Ovary (tissue), 7 donors: ENCODE measurements at regions not wholly inside any gene's neighbourhood (a gene's known extent, or its start where the extent isn't known, plus 50 kb on each side); places are given as distances from the start of the nearest gene placed in this dataset.
"Not testable (repeated sequence)": the region's sequence is repeated elsewhere in the genome, so short reads cannot be mapped to it uniquely, and the experiment has no call there.

ENCODE experiments used
- DNase-seq, 5 donors: peaks; one replicate each; pipeline ENCODE4 v3.0.0-alpha.2; 2019 to 2020
- H3K27ac ChIP-seq, 2 donors: fragments of 200-600 bp; one replicate each; pipeline versions ENCODE4 v1.5.1 to v1.8.0; 2019 to 2022
- H3K27me3 ChIP-seq: fragments of 200-600 bp; one replicate; pipeline ENCODE4 v1.8.0; 2022
- H3K36me3 ChIP-seq: fragments of 200-600 bp; sonication (generic); one replicate; pipeline ENCODE4 v1.5.1; 2019
- H3K4me1 ChIP-seq: one replicate; pipeline ENCODE4 v1.8.1; 2013; ENCODE audit warnings: mild to moderate bottlenecking, moderate library complexity; ENCODE audit not compliant: insufficient read depth
- H3K4me3 ChIP-seq: fragments of 200-600 bp; sonication (generic); one replicate; pipeline ENCODE4 v1.5.1; 2017
- H3K9me3 ChIP-seq, 2 donors: fragments of 200-600 bp in 1 of 2; sonication (generic) in 1 of 2; one replicate each; pipeline versions ENCODE4 v1.5.1 to v1.8.1; 2013 to 2019; ENCODE audit warnings: mild to moderate bottlenecking in 1 of 2, moderate library complexity in 1 of 2
- CTCF ChIP-seq, 3 donors: fragments of 450-650 bp in 2 of 3; fragments of 200-600 bp in 1 of 3; IDR thresholded peaks; one replicate each; pipeline versions ENCODE4 v1.5.1 to v1.8.0; 2016 to 2022; ENCODE audit warnings: antibody characterized with exemption in 3 of 3, mild to moderate bottlenecking in 1 of 3
- EP300 ChIP-seq: sonication (generic); formaldehyde crosslinking; IDR thresholded peaks from one replicate; pipeline ENCODE4 v1.6.1; 2017; ENCODE audit warnings: antibody characterized with exemption
- POLR2A ChIP-seq: fragments of 450-650 bp; IDR thresholded peaks from one replicate; pipeline ENCODE4 v1.6.1; 2017; ENCODE audit warnings: antibody characterized with exemption, mild to moderate bottlenecking, moderate library complexity
- WGBS, 3 donors: extraction: QIAGEN DNeasy Blood & Tissue Kit in 1 of 3; methylation state at CpG; one replicate each; pipeline versions ENCODE4 v1.1.5 to v1.1.7; 2013 to 2017; 5-methylcytosine and 5-hydroxymethylcytosine counted together
- intact Hi-C, 4 donors: fragments of 100-400 bp; cut with DNase I; formaldehyde crosslinking; loops; one replicate each; pipeline versions ENCODE4 v1.11.0 to v1.15.1; 2022 to 2023
- donor health status: DM: no; HTN: no; CAD: no; lungs with moderate emphysema.
- donor health status: DM: no; HTN: no; CAD: no.
- donor health status: Bipolar disorder and iron deficiency.
- donor health status: DM: no; HTN: no; CAD: no.
- donor health status: DM: yes; HTN: yes; CAD: no.

DNA sequence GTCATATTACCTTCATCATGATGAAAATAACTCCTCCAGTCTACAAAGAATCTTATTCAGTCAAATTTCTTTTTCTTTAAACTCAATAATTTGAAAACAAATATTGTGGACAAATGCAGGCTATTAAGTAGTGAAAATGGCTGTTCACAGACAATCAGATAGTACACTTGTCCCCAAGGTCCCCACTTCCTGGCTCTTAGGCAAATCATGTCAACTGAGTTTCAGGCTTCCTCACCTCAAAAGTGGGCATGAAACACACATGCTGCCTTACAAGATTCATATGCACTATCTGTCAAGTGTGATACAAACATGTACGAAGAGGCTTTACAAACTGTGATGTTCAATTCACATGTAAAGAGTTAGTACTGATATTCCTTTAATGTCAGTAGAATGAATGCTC lies 385.2 kb upstream of the SEMA6A start:
- Histone ChIP-seq H3K36me3 (no peaks in the 10 kb centered on the region), H3K4me3 (no peak overlapping the region), H3K4me1 (no peaks in the 10 kb centered on the region), H3K9me3 (no peaks in the 10 kb centered on the region), H3K27ac (no peak overlapping the region), H3K27me3 (no peaks in the 10 kb centered on the region)
- TF ChIP-seq CTCF (IDR thresholded peaks at IDR 0.05) = no peak
- TF ChIP-seq POLR2A = no peak
- no peak for TF ChIP-seq EP300
- no peak for DNase-seq
- intact Hi-C loops = no loop called here
- WGBS, 3 donors = 65 to 74% (median 67%) methylated on average over 1 of the region's 1 CpG

GRCh38 chr5:116953251-116953930 lies 378.8 kb upstream of the SEMA6A start:
- TF ChIP-seq CTCF (IDR thresholded peaks at IDR 0.05) (no peak), POLR2A (no peak), EP300 (no peak)
- H3K9me3 ChIP-seq = no peaks in the 10 kb centered on the region
- 72 to 78% (median 75%) methylated on average over 3 of the region's 3 CpGs for WGBS, 3 donors
- no peaks in the 10 kb centered on the region for H3K27me3 ChIP-seq
- no peak for DNase-seq
- intact Hi-C loops = no loop called here
- no peak overlapping the region for H3K4me3 ChIP-seq
- no peaks in the 10 kb centered on the region for H3K36me3 ChIP-seq
- H3K4me1 ChIP-seq = no peaks in the 10 kb centered on the region
- H3K27ac ChIP-seq = no peak overlapping the region

- no peak for TF ChIP-seq CTCF (IDR thresholded peaks at IDR 0.05)
- no peak for TF ChIP-seq POLR2A
- TF ChIP-seq EP300 = no peak
- H3K27ac ChIP-seq = no peak overlapping the region
- H3K4me1 ChIP-seq = no peaks in the 10 kb centered on the region
- no peaks in the 10 kb centered on the region for H3K36me3 ChIP-seq
- H3K4me3 ChIP-seq = no peak overlapping the region
- no peak for DNase-seq
- 28 to 57% (median 34%) methylated on average over 1 of the region's 1 CpG for WGBS, 3 donors
- no peaks in the 10 kb centered on the region for H3K27me3 ChIP-seq
- H3K9me3 ChIP-seq = no peaks in the 10 kb centered on the region
- intact Hi-C loops = no loop called here
These were observed 376.6 kb upstream of the SEMA6A start for GRCh38 chr5:116951219-116951618.

GRCh38 chr5:116947691-116948528 lies 373.3 kb upstream of the SEMA6A start:
- no peaks in the 10 kb centered on the region for H3K27me3 ChIP-seq
- no peaks in the 10 kb centered on the region for H3K36me3 ChIP-seq
- intact Hi-C loops = no loop called here
- no peak overlapping the region for H3K4me3 ChIP-seq
- H3K9me3 ChIP-seq = no peaks in the 10 kb centered on the region
- DNase-seq = peak in 4 of 5 donors; percentile 12 to 35 (median 16)
- H3K4me1 ChIP-seq = no peaks in the 10 kb centered on the region
- no peak overlapping the region for H3K27ac ChIP-seq
- TF ChIP-seq POLR2A = no peak
- TF ChIP-seq CTCF (IDR thresholded peaks at IDR 0.05) = no peak
- no peak for TF ChIP-seq EP300
- WGBS, 3 donors = 89 to 90% (median 89%) methylated on average over 15 of the region's 15 CpGs

DNA sequence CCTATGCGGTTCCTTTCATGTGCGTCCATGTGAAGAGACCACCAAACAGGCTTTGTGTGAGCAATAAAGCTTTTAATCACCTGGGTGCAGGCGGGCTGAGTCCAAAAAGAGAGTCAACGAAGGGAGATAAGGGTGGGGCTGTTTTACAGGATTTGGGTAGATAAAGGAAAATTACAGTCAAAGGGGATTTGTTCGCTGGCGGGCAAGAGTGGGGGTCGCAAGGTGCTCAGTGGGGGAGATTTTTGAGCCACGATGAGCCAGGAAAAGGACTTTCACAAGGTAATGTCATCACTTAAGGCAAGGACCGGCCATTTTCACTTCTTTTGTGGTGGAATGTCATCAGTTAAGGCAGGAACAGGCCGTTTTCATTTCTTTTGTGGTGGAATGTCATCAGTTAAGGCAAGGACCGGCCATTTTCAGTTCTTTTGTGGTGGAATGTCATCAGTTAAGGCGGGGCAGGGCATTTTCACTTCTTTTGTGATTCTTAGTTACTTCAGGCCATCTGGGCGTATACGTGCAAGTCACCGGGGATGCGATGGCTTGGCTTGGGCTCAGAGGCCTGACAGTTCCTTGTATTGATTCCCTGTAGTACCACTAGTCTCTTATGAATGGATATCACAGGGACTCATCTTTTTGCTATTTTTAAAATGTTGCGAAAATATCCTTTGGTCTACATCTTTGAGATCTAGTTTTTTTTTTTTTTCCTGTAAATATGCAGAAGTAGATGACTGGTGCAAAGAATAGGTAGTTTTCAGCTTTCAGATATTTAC lies 371.2 kb upstream of the SEMA6A start:
- H3K9me3 ChIP-seq, H3K27me3 ChIP-seq, H3K36me3 ChIP-seq, H3K4me3 ChIP-seq, H3K27ac ChIP-seq, intact Hi-C loops, H3K4me1 ChIP-seq, DNase-seq: not testable (repeated sequence)
- WGBS, 3 donors = 90 to 92% (median 91%) methylated on average over 17 of the region's 17 CpGs
